ENCODE measurements at regions not wholly inside any gene's neighbourhood (a gene's known extent, or its start where the extent isn't known, plus 50 kb on each side); places are given as distances from the start of the nearest gene placed in this dataset.

GRCh38 chr3:153681057-153681456 is 440.1 kb upstream of the ARHGEF26 start:
- no TSS peak for BruUV-seq (replicated peaks)
- no peak overlapping the region for H3K9ac ChIP-seq (replicated peaks; ENCODE audit: extremely low read depth, insufficient read depth, low read length)
- ChIA-PET CTCF (interaction anchor here (1.3 to 1.5 kb wide), 3 partner anchors 16 to 33 kb away, joined by 3 to 8 read pairs (median 3); no protein-coding TSS in a partner anchor), POLR2A (no interaction called here)
- H3K4me2 ChIP-seq (ENCODE audit: insufficient read depth, low read length): no peak overlapping the region
- no peaks in the 10 kb centered on the region for H3K9me3 ChIP-seq (replicated peaks; ENCODE audit: control insufficient read depth, insufficient read depth, low read length)
- intact Hi-C loops (cut with micrococcal nuclease) (no loop called here), dilution Hi-C loops (cut with MboI; ENCODE audit: extremely low pct_ligation_motif_present, low sequenced_read_pairs) (no loop called here)
- no peaks in the 10 kb centered on the region for H3K4me1 ChIP-seq (ENCODE audit: control insufficient read depth, extremely low read depth, insufficient read depth, low read length)
- H2AFZ ChIP-seq (ENCODE audit: low read depth, low read length): no peak overlapping the region
- no peak overlapping the region for H3K4me3 ChIP-seq (replicated peaks in 1 of 3; ENCODE audit: insufficient read depth in 1 of 3, low read depth in 1 of 3, low read length in 3 of 3)
- H3K27me3 ChIP-seq (ENCODE audit: control insufficient read depth in 2 of 2, insufficient read depth in 2 of 2, low read length in 2 of 2): no peaks in the 10 kb centered on the region
- no peak for TF ChIP-seq FOS (IDR thresholded peaks at IDR 0.05; ENCODE audit: borderline replicate concordance, insufficient read depth, low read length)
- no peak for TF ChIP-seq POLR2AphosphoS5 (IDR thresholded peaks at IDR 0.05; ENCODE audit: insufficient read depth, low read depth, low read length)
- no peak for TF ChIP-seq CTCF (IDR thresholded peaks at IDR 0.05; ENCODE audit: extremely low read depth in 1 of 2, insufficient read depth in 1 of 2, low read depth in 1 of 2, low read length in 2 of 2)
- TF ChIP-seq GATA2 (IDR thresholded peaks at IDR 0.05; ENCODE audit: insufficient read depth, insufficient read length, low read depth, low read length): no peak
- TF ChIP-seq MAX (IDR thresholded peaks at IDR 0.05; ENCODE audit: insufficient read depth, insufficient read length): no peak
- TF ChIP-seq POLR2A (IDR thresholded peaks at IDR 0.05; ENCODE audit: low read depth, low read length): no peak
- TF ChIP-seq MYC (IDR thresholded peaks at IDR 0.05; ENCODE audit: low read depth, low read length): no peak
- TF ChIP-seq JUN (IDR thresholded peaks at IDR 0.05; ENCODE audit: borderline replicate concordance, insufficient read depth, insufficient read length, low read depth): no peak
- TF ChIP-seq EZH2 (IDR thresholded peaks at IDR 0.05; ENCODE audit: borderline replicate concordance, low read depth, low read length, severe bottlenecking): no peak
- FAIRE-seq (no peak), DNase-seq (ENCODE audit: low read depth, low spot score) (no peak)
- H3K79me2 ChIP-seq (ENCODE audit: control insufficient read depth, insufficient read depth, low read length): no peaks in the 10 kb centered on the region
- H3K9me1 ChIP-seq (replicated peaks; ENCODE audit: control insufficient read depth, extremely low read depth, insufficient read depth, low read length): no peaks in the 10 kb centered on the region
- H3K27ac ChIP-seq (ENCODE audit: insufficient read depth, low read depth, low read length): no peak overlapping the region
- H3K36me3 ChIP-seq (ENCODE audit: control insufficient read depth in 2 of 2, extremely low read depth in 1 of 2, insufficient read depth in 2 of 2, low read length in 2 of 2): no peaks in the 10 kb centered on the region
- no peaks in the 10 kb centered on the region for H4K20me1 ChIP-seq (replicated peaks; ENCODE audit: control insufficient read depth, extremely low read depth, insufficient read depth, low read length)
